SK-N-SH treated with all-trans-retinoic acid at 6 μM for 48 hours (cell line): ENCODE measurements at regions not wholly inside any gene's neighbourhood (a gene's known extent, or its start where the extent isn't known, plus 50 kb on each side); places are given as distances from the start of the nearest gene placed in this dataset.

ENCODE experiments used
- ATAC-seq: fragments of 200-7000 bp; cut with Tn5 transposase; 3 replicates; pipeline ENCODE4 v1.9.1; 2020; ENCODE audit warnings: mild to moderate bottlenecking, moderate library complexity
- ARNTL ChIP-seq: fragments of 450-650 bp; formaldehyde crosslinking; IDR thresholded peaks from 2 replicates; pipeline ENCODE4 v1.5.0; 2020; ENCODE audit warnings: low read depth, mild to moderate bottlenecking, moderate library complexity, borderline replicate concordance
- BACH2 ChIP-seq: fragments of 250-450 bp; sonication (Bioruptor Pico); IDR thresholded peaks from 2 replicates; pipeline ENCODE4 v1.9.0; 2021; ENCODE audit warnings: mild to moderate bottlenecking, borderline replicate concordance
- CSRNP3 ChIP-seq: fragments of 250-450 bp; sonication (Bioruptor Pico); IDR thresholded peaks from 2 replicates; pipeline ENCODE4 v1.5.1; 2021; ENCODE audit warnings: mild to moderate bottlenecking, moderate library complexity
- ISL1 ChIP-seq: fragments of 250-450 bp; sonication (Bioruptor Pico); IDR thresholded peaks from 2 replicates; pipeline ENCODE4 v2.1.2; 2022; ENCODE audit warnings: mild to moderate bottlenecking, moderate library complexity
- OSR1 ChIP-seq: fragments of 250-450 bp; sonication (Bioruptor Pico); IDR thresholded peaks from 2 replicates; pipeline ENCODE4 v1.8.0; 2022; ENCODE audit warnings: moderate library complexity, mild to moderate bottlenecking, inconsistent platforms
- PATZ1 ChIP-seq: fragments of 250-450 bp; sonication (Bioruptor Pico); IDR thresholded peaks from 2 replicates; pipeline ENCODE4 v1.8.0; 2020; ENCODE audit warnings: mild to moderate bottlenecking, moderate library complexity, borderline replicate concordance
- POU6F1 ChIP-seq: fragments of 250-450 bp; sonication (Bioruptor Pico); IDR thresholded peaks from 2 replicates; pipeline ENCODE4 v1.8.0; 2021; ENCODE audit warnings: low read depth, mild to moderate bottlenecking, moderate library complexity, borderline replicate concordance
- RARB ChIP-seq: fragments of 250-450 bp; sonication (Bioruptor Pico); IDR thresholded peaks from 2 replicates; pipeline ENCODE4 v1.8.0; 2021; ENCODE audit warnings: mild to moderate bottlenecking, moderate library complexity
- SNAI2 ChIP-seq: fragments of 250-450 bp; sonication (Bioruptor Pico); IDR thresholded peaks from 2 replicates; pipeline ENCODE4 v1.5.0; 2020; ENCODE audit warnings: mild to moderate bottlenecking, moderate library complexity
- TCF4 ChIP-seq: fragments of 250-450 bp; sonication (Bioruptor Pico); IDR thresholded peaks from 2 replicates; pipeline ENCODE4 v1.8.0; 2021; ENCODE audit warnings: mild to moderate bottlenecking, moderate library complexity, borderline replicate concordance
- TOX ChIP-seq: fragments of 250-450 bp; sonication (Bioruptor Pico); IDR thresholded peaks from 2 replicates; pipeline ENCODE4 v1.8.0; 2021; ENCODE audit warnings: mild to moderate bottlenecking, moderate library complexity, borderline replicate concordance
- ZC3H10 ChIP-seq: fragments of 250-450 bp; sonication (Bioruptor Pico); IDR thresholded peaks from 2 replicates; pipeline ENCODE4 v1.5.1; 2021; ENCODE audit warnings: mild to moderate bottlenecking, moderate library complexity
- ZFP3 ChIP-seq: fragments of 250-450 bp; sonication (Bioruptor Pico); IDR thresholded peaks from 2 replicates; pipeline ENCODE4 v1.5.0; 2020; ENCODE audit warnings: mild to moderate bottlenecking, moderate library complexity
- ZFP30 ChIP-seq: fragments of 450-650 bp; formaldehyde crosslinking; IDR thresholded peaks from 2 replicates; pipeline ENCODE4 v1.5.0; 2022; ENCODE audit warnings: mild to moderate bottlenecking, moderate library complexity
- ZNF70 ChIP-seq: fragments of 450-650 bp; formaldehyde crosslinking; IDR thresholded peaks from 2 replicates; pipeline ENCODE4 v1.5.0; 2020; ENCODE audit warnings: mild to moderate bottlenecking, moderate library complexity
- ZNF8 ChIP-seq: fragments of 450-650 bp; formaldehyde crosslinking; IDR thresholded peaks from 2 replicates; pipeline ENCODE4 v1.5.0; 2020; ENCODE audit warnings: mild to moderate bottlenecking, moderate library complexity
- TF ChIP-seq, protein P1 (sequence below): fragments of 250-450 bp; sonication (Bioruptor Pico); IDR thresholded peaks from 2 replicates; pipeline ENCODE4 v1.5.0; 2020; ENCODE audit warnings: mild to moderate bottlenecking, moderate library complexity

DNA sequence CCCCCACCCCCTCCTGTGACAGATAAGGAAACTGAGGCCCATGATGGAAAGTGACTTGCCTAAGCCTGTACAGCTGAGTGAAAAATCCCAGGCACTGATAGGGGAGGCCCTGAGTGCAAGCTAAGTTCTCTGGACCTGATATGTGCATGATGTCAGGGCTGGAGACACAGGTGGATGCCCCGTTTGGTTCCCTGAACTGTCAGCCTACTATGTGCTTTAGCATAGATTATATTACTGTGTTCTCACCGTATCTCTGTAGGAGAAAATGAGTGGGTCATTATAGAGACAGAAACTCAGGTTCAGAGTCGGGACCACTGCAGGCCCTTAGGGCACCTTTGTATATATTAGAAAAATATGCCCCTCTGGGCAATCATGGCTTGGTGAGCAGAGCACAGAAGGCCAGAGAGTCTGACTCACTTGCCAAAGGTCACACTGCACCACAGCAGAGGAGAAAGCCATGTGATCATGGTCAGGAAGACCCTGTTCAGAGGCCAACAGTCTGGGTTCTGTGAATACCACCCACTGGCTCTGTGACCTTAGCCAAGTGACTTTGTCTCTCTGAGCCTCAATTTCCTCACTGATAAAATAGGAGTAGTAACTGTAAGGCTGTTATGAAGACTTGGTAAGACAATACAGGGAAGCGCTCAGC is 145.8 kb upstream of the WNT4 start:
- no peak for ATAC-seq
- TF ChIP-seq ISL1 (CRISPR knock-in tag) (no peak), OSR1 (CRISPR knock-in tag) (no peak), ARNTL (CRISPR knock-in tag) (no peak), BACH2 (CRISPR knock-in tag) (no peak), RARB (CRISPR knock-in tag) (no peak), SNAI2 (CRISPR knock-in tag) (no peak), POU6F1 (CRISPR knock-in tag) (no peak), TOX (CRISPR knock-in tag) (no peak)
- TF ChIP-seq, all 23 proteins: peak for 0

DNA sequence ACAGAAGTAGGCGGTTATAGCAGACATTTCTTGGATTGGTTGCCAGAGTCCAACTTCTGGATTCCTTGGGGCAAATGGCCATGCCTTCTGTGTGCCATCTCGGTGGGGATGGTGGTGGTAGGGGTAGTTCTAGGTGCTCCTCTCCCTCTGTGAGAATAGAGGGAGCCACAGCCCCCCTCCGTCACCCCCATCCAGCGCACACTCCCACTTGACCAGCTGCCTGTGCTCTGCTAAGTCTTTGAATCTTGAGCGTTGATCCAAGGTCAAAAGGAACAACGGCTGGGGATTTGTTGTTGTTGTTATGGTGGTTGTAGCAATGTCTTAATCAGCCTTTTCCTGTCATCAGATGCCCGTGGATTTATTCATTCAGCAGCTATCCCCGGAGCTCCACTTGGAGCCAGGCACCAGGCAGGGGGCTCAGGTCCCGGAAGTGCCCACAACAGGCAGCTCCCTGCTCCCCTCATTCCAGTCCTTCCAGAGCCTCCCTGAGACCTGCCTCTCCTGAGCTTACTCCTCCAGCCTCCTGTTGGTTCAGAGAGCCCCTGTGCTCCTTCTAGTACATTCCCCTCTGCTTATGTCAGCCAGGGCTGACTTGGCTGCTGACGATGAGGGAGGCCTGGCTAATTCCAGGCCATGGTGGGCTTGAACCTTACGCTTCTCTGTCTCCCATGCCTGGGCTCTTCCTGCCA is 146.6 kb upstream of the WNT4 start:
- TF ChIP-seq ARNTL (CRISPR knock-in tag) (no peak), BACH2 (CRISPR knock-in tag) (no peak), RARB (CRISPR knock-in tag) (no peak), OSR1 (CRISPR knock-in tag) (no peak), TCF4 (no peak), PATZ1 (CRISPR knock-in tag) (no peak), ZFP3 (CRISPR knock-in tag) (no peak), ZC3H10 (CRISPR knock-in tag) (no peak), ZNF70 (CRISPR knock-in tag) (no peak)
- no peak for ATAC-seq

DNA sequence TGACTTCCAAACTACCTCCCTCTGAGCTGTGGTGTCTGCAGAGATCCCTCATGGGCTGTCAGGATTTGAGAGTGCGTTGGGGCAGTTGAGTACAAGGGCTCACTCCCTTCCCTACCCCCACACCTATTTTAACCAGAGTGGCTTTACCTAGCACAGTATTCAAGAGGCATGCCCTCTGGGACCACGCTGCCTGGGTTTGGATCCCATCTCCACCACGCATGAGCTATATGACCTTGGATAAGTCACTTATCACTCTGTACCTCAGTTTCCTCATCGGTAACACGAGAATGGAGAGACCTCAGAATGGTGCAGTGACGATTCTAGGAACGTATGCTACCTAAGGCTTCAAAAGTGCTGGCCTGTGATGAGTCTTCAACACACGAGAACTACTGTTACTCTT is 147.3 kb upstream of the WNT4 start:
- TF ChIP-seq CSRNP3 (CRISPR knock-in tag) (no peak), TCF4 (no peak), ZNF8 (CRISPR knock-in tag) (no peak)
- no peak for ATAC-seq

DNA sequence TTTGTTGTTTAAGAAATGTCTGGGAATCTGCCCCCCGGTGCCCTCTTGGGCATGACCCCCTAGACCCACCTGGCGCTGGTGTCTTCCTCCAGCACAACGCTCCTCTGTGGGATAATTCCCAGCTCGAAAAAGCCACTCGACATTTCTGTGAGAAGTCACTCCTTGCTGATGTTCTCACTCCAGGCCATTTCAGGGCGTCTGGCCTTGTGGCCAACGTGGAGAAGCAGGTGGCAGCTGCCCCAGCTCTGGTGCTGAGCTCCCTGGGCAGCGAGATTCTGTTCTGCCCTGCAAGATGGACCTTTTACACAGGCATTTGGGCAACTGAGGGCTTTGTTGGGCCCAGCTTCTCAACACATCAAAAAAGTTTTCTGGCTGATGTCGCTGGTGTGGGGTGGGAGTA is 147.7 kb upstream of the WNT4 start:
- TF ChIP-seq ISL1 (CRISPR knock-in tag) (no peak), ZFP30 (CRISPR knock-in tag) (no peak), TCF4 (no peak), SNAI2 (CRISPR knock-in tag) (no peak)
- TF ChIP-seq, all 23 proteins: peak for 0
- ATAC-seq = no peak

- no peak for ATAC-seq
- TF ChIP-seq PATZ1 (CRISPR knock-in tag) (no peak), ZFP3 (CRISPR knock-in tag) (no peak), ZC3H10 (CRISPR knock-in tag) (no peak), ZNF70 (CRISPR knock-in tag) (no peak), POU6F1 (CRISPR knock-in tag) (no peak)
- TF ChIP-seq, protein P1, sequence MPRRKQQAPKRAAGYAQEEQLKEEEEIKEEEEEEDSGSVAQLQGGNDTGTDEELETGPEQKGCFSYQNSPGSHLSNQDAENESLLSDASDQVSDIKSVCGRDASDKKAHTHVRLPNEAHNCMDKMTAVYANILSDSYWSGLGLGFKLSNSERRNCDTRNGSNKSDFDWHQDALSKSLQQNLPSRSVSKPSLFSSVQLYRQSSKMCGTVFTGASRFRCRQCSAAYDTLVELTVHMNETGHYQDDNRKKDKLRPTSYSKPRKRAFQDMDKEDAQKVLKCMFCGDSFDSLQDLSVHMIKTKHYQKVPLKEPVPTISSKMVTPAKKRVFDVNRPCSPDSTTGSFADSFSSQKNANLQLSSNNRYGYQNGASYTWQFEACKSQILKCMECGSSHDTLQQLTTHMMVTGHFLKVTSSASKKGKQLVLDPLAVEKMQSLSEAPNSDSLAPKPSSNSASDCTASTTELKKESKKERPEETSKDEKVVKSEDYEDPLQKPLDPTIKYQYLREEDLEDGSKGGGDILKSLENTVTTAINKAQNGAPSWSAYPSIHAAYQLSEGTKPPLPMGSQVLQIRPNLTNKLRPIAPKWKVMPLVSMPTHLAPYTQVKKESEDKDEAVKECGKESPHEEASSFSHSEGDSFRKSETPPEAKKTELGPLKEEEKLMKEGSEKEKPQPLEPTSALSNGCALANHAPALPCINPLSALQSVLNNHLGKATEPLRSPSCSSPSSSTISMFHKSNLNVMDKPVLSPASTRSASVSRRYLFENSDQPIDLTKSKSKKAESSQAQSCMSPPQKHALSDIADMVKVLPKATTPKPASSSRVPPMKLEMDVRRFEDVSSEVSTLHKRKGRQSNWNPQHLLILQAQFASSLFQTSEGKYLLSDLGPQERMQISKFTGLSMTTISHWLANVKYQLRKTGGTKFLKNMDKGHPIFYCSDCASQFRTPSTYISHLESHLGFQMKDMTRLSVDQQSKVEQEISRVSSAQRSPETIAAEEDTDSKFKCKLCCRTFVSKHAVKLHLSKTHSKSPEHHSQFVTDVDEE (CRISPR knock-in tag) = no peak
- TF ChIP-seq, all 23 proteins: peak for 0
Observed at GRCh38 chr1:22291057-22291456, 148.2 kb upstream of the WNT4 start.
